DMS79 (cell line): ENCODE measurements at regions not wholly inside any gene's neighbourhood (a gene's known extent, or its start where the extent isn't known, plus 50 kb on each side); places are given as distances from the start of the nearest gene placed in this dataset.

Experiments used
- DNase-seq: peaks from one replicate; lab custom pipeline; 2025; lab: John Stamatoyannopoulos, UW

DNA sequence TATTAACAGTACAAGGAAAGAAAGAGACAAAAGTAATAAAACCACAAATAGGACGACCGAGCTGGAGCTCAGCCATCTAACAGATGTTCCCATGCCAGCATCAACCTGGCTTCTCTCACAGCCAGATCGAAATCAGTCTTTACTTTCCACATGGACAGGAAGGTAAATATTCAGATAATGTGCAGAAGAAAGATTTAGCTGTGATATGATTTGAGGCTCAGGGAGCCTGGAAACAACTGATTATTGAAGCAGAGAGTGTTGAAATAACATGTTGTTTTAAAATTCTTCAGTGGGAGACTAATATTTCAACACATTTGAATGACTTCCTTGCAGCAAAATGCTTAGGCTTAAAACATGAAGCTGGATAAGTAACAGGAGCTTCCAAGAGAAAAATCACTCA is 546.8 kb downstream of the ETS1 start:
- no peak for DNase-seq

DNA sequence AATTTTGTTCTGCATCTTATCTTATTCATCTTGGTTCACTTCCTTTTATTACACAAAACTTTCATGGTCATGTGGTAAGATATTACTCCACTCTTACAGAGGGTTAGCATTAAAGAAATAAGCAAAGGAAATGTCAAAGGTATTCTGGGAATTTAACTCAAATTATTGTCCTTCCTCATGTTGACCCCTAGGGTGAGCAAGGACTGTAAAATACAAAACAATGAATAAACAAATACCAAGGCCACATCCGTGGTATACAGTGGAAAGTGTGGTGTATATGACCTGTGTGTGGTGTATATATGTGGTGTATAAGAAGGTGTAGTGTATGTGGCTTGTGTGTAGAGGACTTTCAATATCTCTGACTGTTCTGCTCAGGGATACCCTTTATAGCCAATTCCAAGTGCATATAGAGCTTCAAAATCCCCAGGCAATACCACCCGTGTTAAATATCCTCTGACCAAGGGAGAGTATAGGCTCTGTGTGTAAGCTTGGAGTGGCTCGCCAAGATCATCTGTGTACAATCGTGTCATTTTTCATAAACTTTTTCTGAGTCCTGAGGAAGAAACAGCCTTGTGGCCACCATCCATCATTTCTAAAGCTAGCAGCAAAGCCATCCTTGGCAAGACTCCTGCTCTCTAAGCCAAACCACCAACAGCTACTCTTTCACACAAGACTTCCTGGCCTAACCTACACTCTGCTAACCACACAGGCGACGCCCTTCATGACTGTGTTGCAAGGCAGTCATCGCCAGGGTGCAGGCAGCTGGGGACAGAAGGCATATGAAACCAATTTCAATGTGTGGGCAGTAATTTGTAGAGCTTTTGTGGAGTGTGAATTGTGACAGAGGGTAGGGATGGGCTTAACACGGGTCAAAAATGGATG is 548.0 kb downstream of the ETS1 start:
- no peak for DNase-seq

DNA sequence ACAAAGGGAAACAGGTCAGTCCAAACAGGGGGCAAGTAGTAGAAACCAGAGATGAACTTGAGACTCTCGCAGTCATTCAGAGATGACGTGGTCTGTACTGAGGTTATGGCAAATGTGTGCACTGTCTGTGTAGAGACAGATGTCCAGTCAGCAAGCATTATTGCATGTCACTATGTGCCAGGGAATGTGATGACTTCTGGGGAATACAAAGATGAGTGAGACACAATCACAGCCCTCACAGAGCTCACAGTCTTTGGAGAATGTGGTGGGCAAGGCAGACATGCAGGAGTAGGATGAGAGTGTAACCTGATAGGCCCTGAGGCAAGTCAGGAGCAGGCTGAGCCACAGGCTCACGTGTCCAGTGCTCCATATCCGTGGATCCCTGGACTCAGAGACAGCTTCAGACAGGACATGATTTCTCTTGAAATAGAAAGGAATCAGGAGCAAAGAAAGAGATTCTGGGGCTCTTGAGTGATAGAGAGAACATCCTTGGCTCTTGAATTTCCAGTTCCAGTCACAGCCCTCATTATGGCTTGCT is 550.7 kb downstream of the ETS1 start:
- DNase-seq, result no peak

DNA sequence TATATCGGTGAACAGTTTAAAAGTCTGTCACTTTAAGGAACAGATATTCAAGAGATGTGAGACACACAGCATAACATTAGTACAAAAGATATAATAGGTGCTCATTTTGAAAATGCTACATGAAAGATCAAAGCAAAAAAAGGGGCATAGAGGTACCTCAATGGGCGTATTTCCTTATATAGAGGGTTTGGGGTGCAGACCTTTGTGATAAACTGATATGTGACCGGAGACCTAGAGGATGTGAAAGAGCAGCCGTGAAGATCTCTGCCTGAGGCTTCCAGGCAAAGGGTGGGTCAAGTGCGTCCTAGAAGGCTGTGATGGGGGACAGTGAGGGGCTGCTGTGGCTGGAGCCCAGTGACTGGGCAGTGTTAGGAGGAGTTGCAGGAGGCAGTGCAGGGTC is 551.4 kb downstream of the ETS1 start:
- DNase-seq, result no peak

DNA sequence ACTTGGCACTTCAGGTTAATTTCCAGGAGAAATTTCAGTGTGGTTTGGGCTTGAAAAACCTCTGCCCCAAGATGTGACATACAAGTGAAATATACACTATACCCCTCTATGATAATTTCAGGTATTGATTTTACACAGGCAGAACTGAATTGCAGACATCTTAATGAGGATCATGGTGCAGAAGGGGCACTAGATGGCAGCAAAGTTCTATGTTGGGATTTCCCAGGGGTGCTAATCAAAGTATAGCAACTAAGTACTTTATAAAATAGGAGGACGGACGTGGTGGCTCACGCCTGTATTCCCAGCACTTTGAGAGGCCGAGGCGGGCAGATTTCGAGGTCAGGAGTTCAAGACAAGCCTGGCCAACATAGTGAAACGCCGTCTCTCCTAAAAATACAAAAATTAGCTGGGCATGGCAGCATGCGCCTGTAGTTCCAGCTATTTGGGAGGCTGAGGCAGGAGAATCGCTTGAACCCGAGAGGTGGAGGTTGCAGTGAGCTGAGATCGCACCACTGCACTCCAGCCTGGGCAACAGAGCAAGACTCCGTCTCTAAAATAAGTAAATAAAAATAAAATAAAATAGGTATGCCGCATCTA is 555.7 kb downstream of the ETS1 start:
- DNase-seq, result peak; percentile 22

DNA sequence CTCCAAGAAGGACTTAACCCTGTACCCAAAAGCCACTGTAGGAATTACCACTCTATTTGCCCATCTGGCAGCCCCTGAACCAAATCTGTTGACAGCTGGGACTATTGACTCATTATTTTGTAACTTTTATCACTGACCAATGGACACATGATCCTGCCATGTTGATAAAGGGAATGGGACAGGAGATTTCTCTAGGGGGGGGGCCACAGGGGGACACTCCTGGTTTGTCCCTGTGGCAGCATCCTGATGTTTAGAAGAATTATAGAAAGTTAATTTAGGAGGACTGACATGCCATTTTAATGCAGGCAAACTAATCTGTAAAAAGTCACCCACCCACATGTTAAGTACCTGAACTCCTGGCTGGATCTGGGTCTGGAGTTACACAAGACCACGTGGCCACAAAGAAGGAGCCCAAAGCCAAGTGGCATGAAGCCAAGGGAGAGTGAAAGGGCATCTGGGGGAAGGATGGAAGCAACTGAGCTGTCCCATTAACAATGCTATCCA is 558.1 kb downstream of the ETS1 start:
- DNase-seq, result no peak

DNA sequence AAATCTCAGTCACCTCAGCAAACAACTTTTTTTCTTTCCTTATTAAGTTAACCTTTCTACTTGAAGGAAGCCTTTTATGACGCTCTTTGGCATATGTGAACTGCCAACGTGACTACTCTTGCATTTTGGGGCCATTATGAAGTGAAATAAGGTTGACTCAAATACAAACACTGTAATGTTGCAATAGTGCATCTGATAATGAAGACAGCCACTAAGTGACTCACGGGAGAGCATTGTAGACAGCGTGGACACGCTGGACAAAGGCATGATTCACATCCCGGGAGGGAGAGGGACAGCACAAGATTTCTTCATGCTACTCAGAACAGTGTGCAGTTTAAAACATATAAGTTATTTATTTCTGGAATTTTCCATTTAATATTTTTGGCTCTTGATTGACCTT is 560.8 kb downstream of the ETS1 start:
- DNase-seq, result no peak

DNA sequence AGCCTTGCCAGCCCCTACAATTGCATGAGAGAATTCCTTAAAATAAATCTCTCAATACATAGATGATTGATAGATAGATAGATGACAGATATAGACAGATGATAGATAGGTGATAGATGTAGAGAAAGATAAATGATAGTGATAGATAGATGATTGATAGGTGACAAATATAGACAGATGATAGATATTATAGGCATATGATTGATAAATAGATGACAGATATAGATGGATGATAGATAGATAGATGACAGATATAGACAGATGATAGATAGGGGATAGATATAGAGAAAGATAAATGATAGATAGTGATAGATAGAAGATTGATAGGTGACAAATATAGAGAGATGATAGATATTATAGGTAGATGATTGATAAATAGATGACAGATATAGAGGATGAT is 564.6 kb downstream of the ETS1 start:
- DNase-seq, result no peak

DNA sequence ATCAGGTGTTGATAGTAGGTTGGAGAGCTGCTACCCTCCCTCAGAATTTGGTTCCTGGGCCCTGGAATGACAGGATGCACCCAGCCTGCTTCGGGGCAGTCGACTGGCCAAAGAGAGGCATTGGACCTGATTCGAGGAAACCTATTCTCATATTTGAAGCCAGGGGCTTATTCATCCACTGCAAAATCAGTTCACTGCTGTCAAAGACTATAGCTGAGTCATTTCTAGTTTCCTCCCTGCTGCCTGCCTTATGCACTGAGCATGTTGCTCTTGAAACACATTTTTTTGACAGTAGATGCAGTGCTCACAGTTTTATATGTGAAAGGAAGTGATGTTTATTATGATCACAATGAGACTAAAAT is 565.4 kb downstream of the ETS1 start:
- no peak for DNase-seq

DNA sequence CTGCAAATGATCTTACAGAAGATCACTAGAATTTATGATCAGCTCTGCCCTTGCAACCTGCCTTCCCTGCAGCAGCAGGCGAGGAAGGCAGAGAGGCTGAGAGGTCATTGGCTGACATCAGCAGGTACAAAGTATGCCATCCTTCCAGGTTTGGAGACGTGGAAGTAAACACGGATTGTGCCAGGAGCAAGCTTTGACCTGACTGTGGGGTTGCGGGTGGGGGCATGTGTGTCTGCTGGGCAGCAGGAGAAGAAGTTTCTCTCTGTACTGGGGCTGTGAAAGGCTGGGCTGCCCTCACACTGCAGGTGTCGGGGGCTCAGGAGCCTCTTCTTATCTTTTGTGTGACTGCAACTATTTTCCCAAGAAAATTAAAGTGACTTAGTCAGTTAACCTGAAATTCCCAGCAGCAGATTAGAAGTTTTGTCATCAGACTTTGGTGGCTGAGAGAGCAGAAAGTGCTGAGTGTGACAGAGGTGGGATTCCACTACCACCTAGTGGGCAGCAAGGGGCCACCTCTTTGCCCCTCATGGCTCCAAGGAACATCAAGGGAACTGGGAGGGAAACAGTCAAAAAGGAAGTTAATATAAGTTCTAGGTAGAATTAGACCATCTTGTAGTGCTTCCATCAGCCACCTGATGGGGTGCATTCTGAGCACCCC is 565.9 kb downstream of the ETS1 start:
- DNase-seq, result no peak

DNA sequence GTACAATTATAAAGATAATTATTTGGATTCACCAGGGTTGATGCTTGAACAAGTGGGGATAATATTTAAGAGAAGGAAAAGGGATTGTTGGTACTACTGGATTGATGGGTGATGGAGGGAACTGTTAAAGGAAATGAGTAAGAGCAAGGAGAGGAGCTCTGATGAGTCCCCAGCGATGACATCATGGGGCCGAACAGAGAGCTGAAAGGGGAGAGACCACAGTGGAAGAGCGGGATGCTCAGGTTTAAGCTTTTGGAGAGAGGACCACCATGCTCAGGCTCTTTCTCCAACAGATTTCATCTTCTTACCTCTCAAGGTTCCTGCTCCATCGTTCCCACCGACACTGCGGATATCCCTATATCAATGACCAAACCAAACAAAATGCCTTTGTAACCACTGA is 568.7 kb downstream of the ETS1 start:
- DNase-seq, result no peak

DNA sequence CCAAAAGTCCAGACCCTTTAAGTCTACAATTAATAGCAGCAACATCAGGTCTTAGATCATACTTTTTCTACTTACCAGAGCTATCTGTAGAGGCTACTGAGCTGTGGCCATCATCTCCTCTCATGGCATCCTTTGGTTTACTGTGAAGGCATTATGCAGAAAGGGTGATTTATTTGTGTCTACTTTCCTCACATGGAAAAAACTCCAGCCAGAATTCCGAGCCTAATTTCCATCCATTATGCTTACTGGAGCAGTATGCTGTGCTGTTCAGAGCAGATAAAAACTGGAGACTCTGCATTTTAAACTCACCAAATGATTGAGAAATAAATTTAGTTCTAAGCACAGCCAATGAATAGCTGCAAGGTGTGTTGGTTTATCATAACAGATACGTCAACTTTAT is 581.8 kb downstream of the ETS1 start:
- DNase-seq, result no peak

DNA sequence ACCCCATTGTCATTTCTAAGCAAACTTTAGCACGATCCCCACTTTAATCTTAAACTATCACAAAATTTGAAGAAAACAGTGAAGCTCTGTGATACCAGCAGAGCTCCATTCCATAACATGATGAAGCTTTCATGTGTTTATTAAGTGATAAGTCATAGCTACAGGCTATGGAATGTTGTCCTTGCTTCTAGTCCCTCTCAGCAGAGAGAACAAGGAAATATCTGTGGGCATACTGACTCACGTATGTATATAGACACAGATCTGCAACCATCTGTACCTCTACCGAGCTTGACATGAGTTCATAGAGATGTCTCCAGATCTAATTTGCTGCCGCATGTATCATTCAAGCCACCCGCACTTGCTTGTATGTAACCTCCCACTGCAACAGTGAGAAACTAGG is 588.9 kb downstream of the ETS1 start:
- DNase-seq, result no peak

DNA sequence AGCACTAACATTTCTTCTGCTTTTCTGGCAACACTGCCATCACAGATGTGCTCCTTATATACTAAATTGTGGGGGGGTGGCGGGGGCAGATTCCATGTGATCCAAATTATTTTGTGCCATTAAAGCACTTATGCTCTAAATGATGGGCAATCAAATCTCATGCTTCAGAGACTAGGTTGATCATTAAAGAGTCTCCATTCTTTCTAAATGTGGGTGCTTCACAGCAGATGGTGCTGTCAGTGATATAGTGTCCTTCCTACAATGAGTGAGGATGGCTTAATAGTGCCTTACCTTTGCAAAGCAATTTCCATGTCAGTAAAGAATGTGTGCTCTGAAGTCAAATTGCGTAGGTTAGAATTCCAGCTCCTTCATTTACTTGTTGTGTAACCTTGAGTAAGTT is 589.8 kb downstream of the ETS1 start:
- no peak for DNase-seq

DNA sequence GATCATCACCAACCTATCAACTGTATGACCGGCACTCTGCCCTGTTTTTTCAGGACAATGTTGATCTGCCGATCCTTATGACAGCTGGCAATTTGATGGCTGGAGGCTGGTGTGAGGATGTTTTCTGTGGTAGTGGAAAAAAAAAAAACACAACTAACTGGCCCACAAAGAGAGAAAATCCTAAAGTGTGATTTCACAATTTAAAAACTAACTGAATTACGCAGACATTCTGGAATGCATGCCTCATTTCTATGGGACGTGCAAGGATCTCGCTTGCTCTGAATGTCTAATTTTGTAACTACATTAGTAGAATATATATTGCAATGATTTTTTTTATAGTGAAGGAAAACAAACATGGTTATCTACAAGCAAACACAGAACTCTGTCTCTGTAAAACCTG is 590.5 kb downstream of the ETS1 start:
- no peak for DNase-seq

DNA sequence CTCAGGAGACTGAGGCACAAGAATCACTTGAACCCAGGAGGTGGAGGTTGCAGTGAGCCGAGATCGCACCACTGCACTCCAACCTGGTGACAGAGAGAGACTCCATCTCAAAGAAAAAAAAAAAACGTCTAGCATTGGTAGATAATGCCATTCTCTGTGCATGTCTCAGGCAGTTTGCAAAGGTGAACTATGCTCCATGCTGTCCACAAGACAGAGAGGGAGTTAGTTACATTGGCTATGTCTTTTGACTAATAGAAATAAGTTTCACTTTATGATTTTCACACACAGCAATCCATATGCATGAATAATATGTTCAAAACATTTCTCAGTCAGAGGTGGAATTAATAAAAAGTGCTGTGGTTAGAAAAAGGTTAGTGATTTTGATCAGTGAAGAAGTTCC is 591.4 kb downstream of the ETS1 start:
- no peak for DNase-seq

DNA sequence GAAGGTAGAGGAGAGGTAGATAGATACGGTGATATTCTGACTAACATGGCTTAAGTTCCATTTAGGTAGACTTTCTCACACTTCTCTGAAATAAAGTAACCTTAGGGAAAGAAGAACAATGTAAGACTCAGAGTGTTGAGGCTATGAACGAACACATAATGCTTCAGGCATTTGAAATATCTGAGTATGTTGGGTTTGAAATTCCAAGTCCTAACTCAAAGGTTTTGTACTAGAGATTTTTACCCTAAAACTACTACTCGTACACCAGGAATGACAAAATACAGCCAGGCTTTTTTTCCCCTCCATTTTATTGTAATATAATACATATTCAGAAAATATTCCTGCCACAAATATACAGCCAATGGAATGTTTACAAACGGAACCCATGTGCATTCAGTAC is 592.6 kb downstream of the ETS1 start:
- no peak for DNase-seq

DNA sequence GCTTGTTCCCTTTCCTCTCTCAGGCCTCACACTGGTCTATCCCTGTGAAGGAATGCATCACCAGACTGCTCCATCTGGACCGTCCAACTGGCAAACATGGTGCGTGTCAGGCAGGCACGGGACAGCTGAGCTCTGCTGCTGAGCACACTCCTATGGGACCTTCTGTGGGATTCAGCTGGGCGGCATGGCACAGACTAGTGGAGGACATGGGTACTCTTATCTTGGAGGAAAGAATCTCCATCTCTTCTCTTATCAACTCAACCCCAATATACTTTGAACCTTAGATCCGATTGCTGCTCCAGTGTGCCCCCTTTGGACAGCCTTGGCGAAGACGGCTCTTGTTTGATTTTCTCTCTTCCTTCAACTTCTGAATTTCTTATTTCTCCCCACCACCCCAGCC is 593.6 kb downstream of the ETS1 start:
- no peak for DNase-seq

DNA sequence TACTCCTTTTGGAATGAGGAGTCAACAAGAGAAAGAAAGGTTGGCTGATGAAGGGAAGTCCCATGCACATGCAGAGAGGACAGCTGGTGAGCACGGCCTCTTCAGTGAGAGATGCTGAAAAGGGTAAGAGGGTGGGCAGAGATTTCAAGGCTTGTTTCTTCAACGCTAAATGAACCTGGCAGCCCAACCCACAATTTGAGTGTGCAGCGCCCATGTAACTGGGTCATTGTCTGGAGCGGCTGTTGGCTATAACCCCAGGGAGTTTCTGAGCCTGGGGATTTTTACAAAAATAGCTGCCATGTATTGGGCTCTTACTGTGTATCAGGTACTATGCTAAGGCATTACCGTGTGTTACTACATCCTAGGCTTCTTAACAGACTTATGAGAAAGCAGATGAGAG is 594.1 kb downstream of the ETS1 start:
- DNase-seq, result no peak

DNA sequence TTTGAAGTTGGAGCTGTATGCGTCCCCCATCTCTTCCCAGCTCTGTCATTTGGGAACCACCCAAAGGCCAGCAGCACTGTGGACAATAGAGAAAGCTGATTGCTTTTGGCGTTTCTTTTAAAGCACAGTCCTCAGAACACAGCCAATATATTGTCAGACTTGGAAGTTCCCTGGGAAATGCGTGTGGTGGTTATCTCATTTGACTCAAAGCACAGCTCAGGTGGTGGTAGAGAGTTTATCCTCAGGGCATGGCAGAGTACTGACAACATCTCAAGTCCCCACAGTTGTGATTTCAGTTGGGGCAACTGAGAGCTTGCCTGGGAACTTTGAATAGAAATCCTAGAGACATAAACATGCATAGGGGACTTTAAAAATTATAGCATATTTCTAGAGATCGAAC is 601.3 kb downstream of the ETS1 start:
- no peak for DNase-seq

DNA sequence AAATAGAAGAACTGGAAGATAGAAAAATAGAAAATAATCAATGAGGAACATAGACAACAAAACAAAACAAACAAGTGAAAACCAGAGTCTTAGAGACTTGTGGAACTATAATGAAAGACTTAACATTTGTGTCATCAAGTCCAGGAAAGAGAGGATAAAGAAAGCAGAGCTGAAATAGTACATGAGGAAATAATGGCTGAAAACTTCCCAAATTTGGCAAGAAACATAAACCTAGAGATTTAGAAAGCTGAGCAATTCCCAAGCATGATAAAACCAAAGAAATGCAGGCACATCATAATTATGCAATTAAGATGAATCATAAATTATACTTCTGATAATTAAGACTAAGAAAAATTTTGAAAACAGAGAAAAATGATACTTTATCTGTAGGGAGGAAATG is 614.5 kb downstream of the ETS1 start:
- no peak for DNase-seq

DNA sequence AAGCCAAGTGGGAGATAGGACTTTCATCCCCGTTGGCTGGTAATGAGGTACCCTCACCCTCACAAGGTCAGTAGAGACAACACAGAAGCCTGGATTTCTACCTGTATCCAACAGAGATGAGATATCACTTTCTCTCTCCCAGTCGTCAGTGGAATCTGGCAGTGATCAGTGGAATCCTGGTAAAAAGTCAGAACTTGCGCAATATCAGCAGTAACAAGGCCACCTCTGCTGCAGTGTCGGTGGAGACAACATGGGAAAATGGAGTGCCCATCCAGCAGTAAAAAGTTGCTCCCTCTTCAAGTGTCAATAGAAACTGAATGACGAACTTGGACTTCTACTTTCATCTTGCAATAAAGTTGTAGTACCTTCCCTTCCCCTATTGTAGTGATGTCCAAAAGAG is 615.9 kb downstream of the ETS1 start:
- no peak for DNase-seq

DNA sequence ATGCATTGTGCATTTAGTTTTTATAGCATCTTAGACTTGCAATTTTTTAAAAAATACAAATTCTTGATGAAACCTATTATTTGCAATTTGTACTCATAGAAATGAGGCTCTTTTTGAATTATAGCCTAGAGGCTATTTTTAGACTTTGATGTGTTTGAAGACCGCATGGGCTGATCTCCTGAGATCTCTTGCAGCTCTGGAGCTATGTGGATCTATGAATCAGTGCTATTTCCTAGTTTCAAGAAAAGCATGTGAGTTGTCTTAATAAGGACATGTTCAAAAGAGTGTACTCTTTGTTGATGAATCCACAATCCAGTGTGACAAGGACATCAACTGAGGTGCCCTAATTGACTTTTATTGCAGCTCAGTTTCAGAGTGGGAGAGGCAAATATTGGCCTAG is 620.5 kb downstream of the ETS1 start:
- no peak for DNase-seq
